ENCODE measurements at regions not wholly inside any gene's neighbourhood (a gene's known extent, or its start where the extent isn't known, plus 50 kb on each side); places are given as distances from the start of the nearest gene placed in this dataset.

- Histone ChIP-seq H3K4me2 (ENCODE audit: insufficient read depth in 1 of 2, low read depth in 2 of 2, low read length in 2 of 2) (no peak overlapping the region), H4K20me1 (replicated peaks in 1 of 2; ENCODE audit: control insufficient read depth in 1 of 2, insufficient read depth in 2 of 2, low read length in 2 of 2) (no peaks in the 10 kb centered on the region), H2BK20ac (ENCODE audit: low read length) (no peak overlapping the region), H3K23me2 (ENCODE audit: low read depth, low read length) (no peaks in the 10 kb centered on the region), H4K8ac (ENCODE audit: extremely low read depth, insufficient read depth, low read length) (no peak overlapping the region), H3K18ac (ENCODE audit: extremely low read depth, low read length) (no peak overlapping the region), H3K36me3 (ENCODE audit: control insufficient read depth in 2 of 4, insufficient read depth in 4 of 4, low read length in 3 of 4) (no peaks in the 10 kb centered on the region), H4K91ac (replicated peaks; ENCODE audit: insufficient read length, low read length) (no peak overlapping the region), H3K4me1 (replicated peaks in 1 of 4; ENCODE audit: control insufficient read depth in 3 of 4, insufficient read depth in 4 of 4, low read length in 3 of 4) (no peaks in the 10 kb centered on the region), H3K9ac (replicated peaks in 1 of 4; ENCODE audit: extremely low read depth in 1 of 4, low read depth in 3 of 4, low read length in 3 of 4) (no peak overlapping the region), H3K27ac (ENCODE audit: low read depth, low read length) (no peak overlapping the region), H2BK15ac (ENCODE audit: low read length) (no peak overlapping the region), H3K27me3 (replicated peaks in 1 of 4; ENCODE audit: control insufficient read depth in 3 of 4, extremely low read depth in 1 of 4, insufficient read depth in 3 of 4, low read length in 3 of 4) (no peaks in the 10 kb centered on the region), H3K79me1 (ENCODE audit: low read depth, low read length) (no peaks in the 10 kb centered on the region), H2BK5ac (ENCODE audit: low read depth, low read length) (no peak overlapping the region), H2BK12ac (ENCODE audit: low read depth, low read length) (no peak overlapping the region), H3K56ac (replicated peaks; ENCODE audit: insufficient read length, low read depth, low read length) (no peak overlapping the region), H3K14ac (ENCODE audit: insufficient read length) (no peak overlapping the region), H3K23ac (ENCODE audit: insufficient read length) (no peak overlapping the region), H2AK5ac (ENCODE audit: low read depth, low read length) (no peak overlapping the region), H2BK120ac (replicated peaks; ENCODE audit: low read depth, low read length) (no peak overlapping the region), H3K79me2 (ENCODE audit: control insufficient read depth in 1 of 2, insufficient read depth in 2 of 2, low read length in 2 of 2) (no peaks in the 10 kb centered on the region), H4K5ac (ENCODE audit: insufficient read length, low read depth, low read length) (no peak overlapping the region), H3K9me3 (ENCODE audit: insufficient read depth in 2 of 2, low read depth in 1 of 2, low read length in 1 of 2) (peaks cover 0 to 5% of the 10 kb centered on the region in 2 experiments; a peak in 1 of 4 replicates), H2AFZ (ENCODE audit: low read length) (no peak overlapping the region), H3K4ac (replicated peaks; ENCODE audit: insufficient read length, low read depth, low read length) (no peak overlapping the region), H3K4me3 (ENCODE audit: extremely low read depth in 1 of 4, insufficient read depth in 2 of 4, low read depth in 3 of 4, low read length in 4 of 4) (no peak overlapping the region)
- peak; percentile 39 to 44 for TF ChIP-seq RAD21 (IDR thresholded peaks at IDR 0.05 in 1 of 2, conservative IDR thresholded peaks at IDR 0.05 in 1 of 2; ENCODE audit: low read depth in 2 of 2, low read length in 2 of 2)
- no peak for TF ChIP-seq E2F6 (IDR thresholded peaks at IDR 0.05)
- no peak for TF ChIP-seq EP300 (IDR thresholded peaks at IDR 0.05; ENCODE audit: borderline replicate concordance in 1 of 2, low read depth in 2 of 2, low read length in 2 of 2)
- TF ChIP-seq CTCF (IDR thresholded peaks at IDR 0.05; ENCODE audit: control extremely low read depth in 1 of 3, insufficient read depth in 1 of 3, low read depth in 1 of 3, low read length in 3 of 3), result peak in 1 of 3 experiments; percentile 56; a peak in 1 of 4 replicates
- peak; percentile 45; the same call in 1 of the 2 replicates for TF ChIP-seq CEBPB (IDR thresholded peaks at IDR 0.05; ENCODE audit: low read depth, low read length)
- POLR2A ChIA-PET (ENCODE audit: partially characterized antibody), result no interaction called here
- CTCF ChIA-PET (ENCODE audit: partially characterized antibody), result interaction anchor here (0.8 to 1.7 kb wide), 4 partner anchors 9 to 103 kb away, joined by 3 to 5 read pairs (median 4); no protein-coding TSS in a partner anchor
- peak; percentile 28 for FAIRE-seq
- WGBS, 2 experiments (ENCODE audit: extremely low coverage in 1 of 2, insufficient coverage in 1 of 2, insufficient read length in 1 of 2, insufficient replicate concordance in 2 of 2, low coverage in 1 of 2, low lambda C conversion rate in 2 of 2, missing lambda C conversion rate in 1 of 2), result 90% methylated on average over 3 of the region's 3 CpGs; no CpG with 5 or more reads in 1 of the 2 experiments
- DNase-seq (ENCODE audit: low read depth in 1 of 2, low spot score in 2 of 2), result no peak
Measured at GRCh38 chrX:83658731-83659130, 150.6 kb downstream of the POU3F4 start.
